Neural cell (in vitro differentiated cells): ENCODE measurements at regions not wholly inside any gene's neighbourhood (a gene's known extent, or its start where the extent isn't known, plus 50 kb on each side); places are given as distances from the start of the nearest gene placed in this dataset.

ENCODE experiments used
- H2AFZ ChIP-seq: fragments of 200-600, 300-800 bp; sonication (generic), shearing (Covaris generic); 2 replicates; pipeline ENCODE4 v1.6.0; 2014; ENCODE audit warnings: low read depth, mild to moderate bottlenecking, antibody characterized with exemption, low read length, moderate library complexity
- H3F3A ChIP-seq: fragments of 200-600 bp; shearing (Covaris generic); 2 replicates; pipeline ENCODE4 v1.6.1; 2016; ENCODE audit warnings: mild to moderate bottlenecking, moderate library complexity, mixed read lengths, antibody characterized with exemption, low read length; ENCODE audit not compliant: insufficient read depth, poor library complexity, severe bottlenecking
- H3K27ac ChIP-seq: fragments of 200-600, 300-800 bp; sonication (generic), shearing (Covaris generic); 2 replicates; pipeline ENCODE4 v1.5.1; 2014; ENCODE audit warnings: mild to moderate bottlenecking, low read length, moderate library complexity
- H3K27me3 ChIP-seq: fragments of 300-800, 200-600 bp; sonication (generic), shearing (Covaris generic); 2 replicates; pipeline ENCODE4 v1.6.0; 2014; ENCODE audit warnings: mild to moderate bottlenecking, low read depth, low read length, moderate library complexity; ENCODE audit not compliant: insufficient read depth
- H3K36me3 ChIP-seq: fragments of 300-800, 200-600 bp; sonication (generic), shearing (Covaris generic); 2 replicates; pipeline ENCODE4 v1.5.1; 2014; ENCODE audit warnings: mild to moderate bottlenecking, antibody characterized with exemption, low read length, moderate library complexity; ENCODE audit not compliant: insufficient read depth
- H3K4me2 ChIP-seq: fragments of 300-800, 200-600 bp; sonication (generic), shearing (Covaris generic); 2 replicates; pipeline ENCODE4 v1.6.0; 2014; ENCODE audit warnings: mild to moderate bottlenecking, low read length
- H3K4me3 ChIP-seq: fragments of 300-800, 200-600 bp; sonication (generic), shearing (Covaris generic); 2 replicates; pipeline ENCODE4 v1.5.1; 2014; ENCODE audit warnings: mild to moderate bottlenecking, low read length, moderate library complexity
- H3K79me2 ChIP-seq: fragments of 200-600 bp; shearing (Covaris generic); replicated peaks from 2 replicates; pipeline ENCODE4 v1.6.0; 2014; ENCODE audit warnings: mild to moderate bottlenecking, low read length, moderate library complexity; ENCODE audit not compliant: insufficient read depth
- H3K9ac ChIP-seq: fragments of 300-800, 200-600 bp; sonication (generic), shearing (Covaris generic); 2 replicates; pipeline ENCODE4 v1.6.1; 2016; ENCODE audit warnings: mild to moderate bottlenecking, low read length, mixed read lengths
- H3K9me2 ChIP-seq: fragments of 200-600 bp; shearing (Covaris generic); 2 replicates; pipeline ENCODE4 v1.6.1; 2016; ENCODE audit warnings: mild to moderate bottlenecking, low read length, mixed read lengths; ENCODE audit not compliant: insufficient read depth
- H3K9me3 ChIP-seq: fragments of 200-600, 300-800 bp; sonication (generic), shearing (Covaris generic); 2 replicates; pipeline ENCODE4 v1.6.1; 2016; ENCODE audit warnings: mild to moderate bottlenecking, mixed run types, low read length, moderate library complexity, mixed read lengths
- H4K20me1 ChIP-seq: fragments of 200-600 bp; shearing (Covaris generic); 2 replicates; pipeline ENCODE4 v1.6.1; 2016; ENCODE audit warnings: mild to moderate bottlenecking, mixed run types; ENCODE audit not compliant: insufficient read depth
- CTCF ChIP-seq: fragments of 450-650 bp; IDR thresholded peaks from 2 replicates; pipeline ENCODE4 v1.5.1; 2014; ENCODE audit warnings: antibody characterized with exemption, mild to moderate bottlenecking, moderate library complexity; ENCODE audit not compliant: poor library complexity, severe bottlenecking
- EP300 ChIP-seq: fragments of 450-650 bp; conservative IDR thresholded peaks from 2 replicates; pipeline ENCODE4 v1.6.1; 2014; ENCODE audit warnings: antibody characterized with exemption, mild to moderate bottlenecking, moderate library complexity; ENCODE audit not compliant: poor library complexity, severe bottlenecking
- EZH2 ChIP-seq: fragments of 200-600, 300-800 bp; shearing (Covaris generic), sonication (generic); IDR thresholded peaks from 2 replicates; pipeline ENCODE4 v1.6.1; 2014; ENCODE audit warnings: antibody characterized with exemption, low read length, borderline replicate concordance, mild to moderate bottlenecking; ENCODE audit not compliant: insufficient read depth, poor library complexity, severe bottlenecking
- MXI1 ChIP-seq: fragments of 450-650 bp; conservative IDR thresholded peaks from 2 replicates; pipeline ENCODE4 v1.6.1; 2014; ENCODE audit warnings: antibody characterized with exemption, mild to moderate bottlenecking; ENCODE audit not compliant: poor library complexity, severe bottlenecking
- POLR2AphosphoS5 ChIP-seq: IDR thresholded peaks from 2 replicates; pipeline ENCODE4 v1.6.1; 2012
- RAD21 ChIP-seq: fragments of 450-650 bp; conservative IDR thresholded peaks from 2 replicates; pipeline ENCODE4 v1.6.1; 2014; ENCODE audit warnings: antibody characterized with exemption, mild to moderate bottlenecking, moderate library complexity
- REST ChIP-seq: IDR thresholded peaks from 2 replicates; pipeline ENCODE4 v1.6.1; 2012; ENCODE audit warnings: borderline replicate concordance
- SMC3 ChIP-seq: fragments of 450-650 bp; conservative IDR thresholded peaks from 2 replicates; pipeline ENCODE4 v1.6.1; 2014; ENCODE audit warnings: antibody characterized with exemption, mild to moderate bottlenecking, moderate library complexity; ENCODE audit not compliant: poor library complexity
- TAF1 ChIP-seq: IDR thresholded peaks from 2 replicates; pipeline ENCODE4 v1.6.1; 2012; ENCODE audit warnings: low read depth

GRCh38 chr16:9406038-9406712 lies 314.7 kb downstream of the HAPSTR1 start:
- H3K36me3 ChIP-seq, result no peaks in the 10 kb centered on the region
- H3K4me2 ChIP-seq, result no peak overlapping the region
- H3F3A ChIP-seq, result no peaks in the 10 kb centered on the region
- no peaks in the 10 kb centered on the region for H3K27me3 ChIP-seq
- H3K27ac ChIP-seq, result no peak overlapping the region
- no peaks in the 10 kb centered on the region for H3K9me2 ChIP-seq
- H3K4me3 ChIP-seq, result no peak overlapping the region
- H3K9me3 ChIP-seq, result no peaks in the 10 kb centered on the region
- H3K79me2 ChIP-seq, result no peaks in the 10 kb centered on the region
- TF ChIP-seq POLR2AphosphoS5, result no peak
- no peak for TF ChIP-seq TAF1
- no peak for TF ChIP-seq EP300
- no peak for TF ChIP-seq RAD21
- TF ChIP-seq EZH2, result no peak
- no peak for TF ChIP-seq REST
- no peak for TF ChIP-seq MXI1
- no peak for TF ChIP-seq SMC3
- TF ChIP-seq CTCF, result no peak
- no peak overlapping the region for H2AFZ ChIP-seq
- H4K20me1 ChIP-seq, result no peaks in the 10 kb centered on the region
- no peak overlapping the region for H3K9ac ChIP-seq

- Histone ChIP-seq H3K27me3 (no peaks in the 10 kb centered on the region), H3K79me2 (no peaks in the 10 kb centered on the region), H3K36me3 (no peaks in the 10 kb centered on the region), H3K27ac (no peak overlapping the region), H4K20me1 (no peaks in the 10 kb centered on the region), H3K4me2 (no peak overlapping the region), H2AFZ (no peak overlapping the region), H3K9ac (no peak overlapping the region), H3K9me3 (no peaks in the 10 kb centered on the region), H3F3A (no peaks in the 10 kb centered on the region), H3K9me2 (no peaks in the 10 kb centered on the region), H3K4me3 (no peak overlapping the region)
- TF ChIP-seq CTCF, result no peak
- no peak for TF ChIP-seq REST
- no peak for TF ChIP-seq RAD21
- no peak for TF ChIP-seq POLR2AphosphoS5
- no peak for TF ChIP-seq MXI1
- no peak for TF ChIP-seq SMC3
- no peak for TF ChIP-seq EZH2
- TF ChIP-seq EP300, result no peak
- TF ChIP-seq TAF1, result no peak
These were observed 315.8 kb downstream of the HAPSTR1 start for GRCh38 chr16:9407206-9407758.
